ENCODE measurements at regions not wholly inside any gene's neighbourhood (a gene's known extent, or its start where the extent isn't known, plus 50 kb on each side); places are given as distances from the start of the nearest gene placed in this dataset.

DNA sequence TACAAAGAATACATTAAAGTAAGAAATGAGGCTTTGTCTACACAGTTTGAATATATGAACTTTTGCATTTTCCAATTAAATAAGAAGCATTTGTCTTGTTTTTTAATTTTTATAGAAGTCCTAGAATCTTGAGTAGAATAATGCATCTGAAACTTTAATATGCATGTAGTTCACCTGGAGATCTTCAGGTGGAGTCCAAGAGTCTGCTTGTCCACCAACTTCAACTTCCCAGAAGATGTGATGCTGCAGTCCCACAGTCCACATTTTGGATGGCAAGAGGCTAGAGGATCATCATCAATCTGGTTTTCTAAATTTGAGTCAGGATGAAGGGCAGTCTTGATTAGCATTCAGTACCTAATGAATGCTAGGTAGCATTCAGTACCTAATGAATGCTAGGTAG, 357.6 kb upstream of the SOX2 start:
- TF ChIP-seq, protein P1, sequence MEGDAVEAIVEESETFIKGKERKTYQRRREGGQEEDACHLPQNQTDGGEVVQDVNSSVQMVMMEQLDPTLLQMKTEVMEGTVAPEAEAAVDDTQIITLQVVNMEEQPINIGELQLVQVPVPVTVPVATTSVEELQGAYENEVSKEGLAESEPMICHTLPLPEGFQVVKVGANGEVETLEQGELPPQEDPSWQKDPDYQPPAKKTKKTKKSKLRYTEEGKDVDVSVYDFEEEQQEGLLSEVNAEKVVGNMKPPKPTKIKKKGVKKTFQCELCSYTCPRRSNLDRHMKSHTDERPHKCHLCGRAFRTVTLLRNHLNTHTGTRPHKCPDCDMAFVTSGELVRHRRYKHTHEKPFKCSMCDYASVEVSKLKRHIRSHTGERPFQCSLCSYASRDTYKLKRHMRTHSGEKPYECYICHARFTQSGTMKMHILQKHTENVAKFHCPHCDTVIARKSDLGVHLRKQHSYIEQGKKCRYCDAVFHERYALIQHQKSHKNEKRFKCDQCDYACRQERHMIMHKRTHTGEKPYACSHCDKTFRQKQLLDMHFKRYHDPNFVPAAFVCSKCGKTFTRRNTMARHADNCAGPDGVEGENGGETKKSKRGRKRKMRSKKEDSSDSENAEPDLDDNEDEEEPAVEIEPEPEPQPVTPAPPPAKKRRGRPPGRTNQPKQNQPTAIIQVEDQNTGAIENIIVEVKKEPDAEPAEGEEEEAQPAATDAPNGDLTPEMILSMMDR (tag by site-specific recombination; IDR thresholded peaks at IDR 0.05): no peak
- TF ChIP-seq YY1 (tag by site-specific recombination; IDR thresholded peaks at IDR 0.05) (no peak), ZBTB21 (tag by site-specific recombination; IDR thresholded peaks at IDR 0.05) (no peak), ZNF521 (tag by site-specific recombination; IDR thresholded peaks at IDR 0.05) (no peak), PRDM1 (tag by site-specific recombination; IDR thresholded peaks at IDR 0.05) (no peak), ZNF416 (tag by site-specific recombination; IDR thresholded peaks at IDR 0.05) (no peak), ZIC2 (tag by site-specific recombination; IDR thresholded peaks at IDR 0.05) (no peak), ZNF514 (tag by site-specific recombination; IDR thresholded peaks at IDR 0.05) (no peak)
- TF ChIP-seq, protein P2, sequence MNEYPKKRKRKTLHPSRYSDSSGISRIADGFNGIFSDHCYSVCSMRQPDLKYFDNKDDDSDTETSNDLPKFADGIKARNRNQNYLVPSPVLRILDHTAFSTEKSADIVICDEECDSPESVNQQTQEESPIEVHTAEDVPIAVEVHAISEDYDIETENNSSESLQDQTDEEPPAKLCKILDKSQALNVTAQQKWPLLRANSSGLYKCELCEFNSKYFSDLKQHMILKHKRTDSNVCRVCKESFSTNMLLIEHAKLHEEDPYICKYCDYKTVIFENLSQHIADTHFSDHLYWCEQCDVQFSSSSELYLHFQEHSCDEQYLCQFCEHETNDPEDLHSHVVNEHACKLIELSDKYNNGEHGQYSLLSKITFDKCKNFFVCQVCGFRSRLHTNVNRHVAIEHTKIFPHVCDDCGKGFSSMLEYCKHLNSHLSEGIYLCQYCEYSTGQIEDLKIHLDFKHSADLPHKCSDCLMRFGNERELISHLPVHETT (tag by site-specific recombination; IDR thresholded peaks at IDR 0.05): no peak
- TF ChIP-seq, protein P3, sequence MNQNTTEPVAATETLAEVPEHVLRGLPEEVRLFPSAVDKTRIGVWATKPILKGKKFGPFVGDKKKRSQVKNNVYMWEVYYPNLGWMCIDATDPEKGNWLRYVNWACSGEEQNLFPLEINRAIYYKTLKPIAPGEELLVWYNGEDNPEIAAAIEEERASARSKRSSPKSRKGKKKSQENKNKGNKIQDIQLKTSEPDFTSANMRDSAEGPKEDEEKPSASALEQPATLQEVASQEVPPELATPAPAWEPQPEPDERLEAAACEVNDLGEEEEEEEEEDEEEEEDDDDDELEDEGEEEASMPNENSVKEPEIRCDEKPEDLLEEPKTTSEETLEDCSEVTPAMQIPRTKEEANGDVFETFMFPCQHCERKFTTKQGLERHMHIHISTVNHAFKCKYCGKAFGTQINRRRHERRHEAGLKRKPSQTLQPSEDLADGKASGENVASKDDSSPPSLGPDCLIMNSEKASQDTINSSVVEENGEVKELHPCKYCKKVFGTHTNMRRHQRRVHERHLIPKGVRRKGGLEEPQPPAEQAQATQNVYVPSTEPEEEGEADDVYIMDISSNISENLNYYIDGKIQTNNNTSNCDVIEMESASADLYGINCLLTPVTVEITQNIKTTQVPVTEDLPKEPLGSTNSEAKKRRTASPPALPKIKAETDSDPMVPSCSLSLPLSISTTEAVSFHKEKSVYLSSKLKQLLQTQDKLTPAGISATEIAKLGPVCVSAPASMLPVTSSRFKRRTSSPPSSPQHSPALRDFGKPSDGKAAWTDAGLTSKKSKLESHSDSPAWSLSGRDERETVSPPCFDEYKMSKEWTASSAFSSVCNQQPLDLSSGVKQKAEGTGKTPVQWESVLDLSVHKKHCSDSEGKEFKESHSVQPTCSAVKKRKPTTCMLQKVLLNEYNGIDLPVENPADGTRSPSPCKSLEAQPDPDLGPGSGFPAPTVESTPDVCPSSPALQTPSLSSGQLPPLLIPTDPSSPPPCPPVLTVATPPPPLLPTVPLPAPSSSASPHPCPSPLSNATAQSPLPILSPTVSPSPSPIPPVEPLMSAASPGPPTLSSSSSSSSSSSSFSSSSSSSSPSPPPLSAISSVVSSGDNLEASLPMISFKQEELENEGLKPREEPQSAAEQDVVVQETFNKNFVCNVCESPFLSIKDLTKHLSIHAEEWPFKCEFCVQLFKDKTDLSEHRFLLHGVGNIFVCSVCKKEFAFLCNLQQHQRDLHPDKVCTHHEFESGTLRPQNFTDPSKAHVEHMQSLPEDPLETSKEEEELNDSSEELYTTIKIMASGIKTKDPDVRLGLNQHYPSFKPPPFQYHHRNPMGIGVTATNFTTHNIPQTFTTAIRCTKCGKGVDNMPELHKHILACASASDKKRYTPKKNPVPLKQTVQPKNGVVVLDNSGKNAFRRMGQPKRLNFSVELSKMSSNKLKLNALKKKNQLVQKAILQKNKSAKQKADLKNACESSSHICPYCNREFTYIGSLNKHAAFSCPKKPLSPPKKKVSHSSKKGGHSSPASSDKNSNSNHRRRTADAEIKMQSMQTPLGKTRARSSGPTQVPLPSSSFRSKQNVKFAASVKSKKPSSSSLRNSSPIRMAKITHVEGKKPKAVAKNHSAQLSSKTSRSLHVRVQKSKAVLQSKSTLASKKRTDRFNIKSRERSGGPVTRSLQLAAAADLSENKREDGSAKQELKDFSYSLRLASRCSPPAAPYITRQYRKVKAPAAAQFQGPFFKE (tag by site-specific recombination; IDR thresholded peaks at IDR 0.05; ENCODE audit: borderline replicate concordance): no peak
- TF ChIP-seq, protein P4, sequence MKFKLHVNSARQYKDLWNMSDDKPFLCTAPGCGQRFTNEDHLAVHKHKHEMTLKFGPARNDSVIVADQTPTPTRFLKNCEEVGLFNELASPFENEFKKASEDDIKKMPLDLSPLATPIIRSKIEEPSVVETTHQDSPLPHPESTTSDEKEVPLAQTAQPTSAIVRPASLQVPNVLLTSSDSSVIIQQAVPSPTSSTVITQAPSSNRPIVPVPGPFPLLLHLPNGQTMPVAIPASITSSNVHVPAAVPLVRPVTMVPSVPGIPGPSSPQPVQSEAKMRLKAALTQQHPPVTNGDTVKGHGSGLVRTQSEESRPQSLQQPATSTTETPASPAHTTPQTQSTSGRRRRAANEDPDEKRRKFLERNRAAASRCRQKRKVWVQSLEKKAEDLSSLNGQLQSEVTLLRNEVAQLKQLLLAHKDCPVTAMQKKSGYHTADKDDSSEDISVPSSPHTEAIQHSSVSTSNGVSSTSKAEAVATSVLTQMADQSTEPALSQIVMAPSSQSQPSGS (tag by site-specific recombination; IDR thresholded peaks at IDR 0.05; ENCODE audit: low read depth): no peak

Data from HEK293 (cell line).